Ishikawa (cell line): ENCODE measurements at regions not wholly inside any gene's neighbourhood (a gene's known extent, or its start where the extent isn't known, plus 50 kb on each side); places are given as distances from the start of the nearest gene placed in this dataset.

Source experiments
- CREB1 ChIP-seq: IDR thresholded peaks from 2 replicates; pipeline ENCODE4 v1.6.1; 2012; ENCODE audit warnings: low read depth
- EP300 ChIP-seq: IDR thresholded peaks from 2 replicates; pipeline ENCODE4 v1.6.1; 2012; ENCODE audit warnings: borderline replicate concordance
- NFIC ChIP-seq: IDR thresholded peaks from 2 replicates; pipeline ENCODE4 v1.6.1; 2012
- RAD21 ChIP-seq: IDR thresholded peaks from 2 replicates; pipeline ENCODE4 v1.6.1; 2012; ENCODE audit warnings: low read depth
- TAF1 ChIP-seq: IDR thresholded peaks from 2 replicates; pipeline ENCODE4 v1.6.1; 2012; ENCODE audit warnings: low read depth, mild to moderate bottlenecking
- TF ChIP-seq, protein P1 (sequence below): IDR thresholded peaks from 2 replicates; pipeline ENCODE4 v1.6.1; 2012; ENCODE audit warnings: low read depth, mild to moderate bottlenecking
- TF ChIP-seq, protein P2 (sequence below): IDR thresholded peaks from 2 replicates; pipeline ENCODE4 v1.6.1; 2012
- TF ChIP-seq, protein P3 (sequence below): IDR thresholded peaks from 2 replicates; pipeline ENCODE4 v1.6.1; 2012

DNA sequence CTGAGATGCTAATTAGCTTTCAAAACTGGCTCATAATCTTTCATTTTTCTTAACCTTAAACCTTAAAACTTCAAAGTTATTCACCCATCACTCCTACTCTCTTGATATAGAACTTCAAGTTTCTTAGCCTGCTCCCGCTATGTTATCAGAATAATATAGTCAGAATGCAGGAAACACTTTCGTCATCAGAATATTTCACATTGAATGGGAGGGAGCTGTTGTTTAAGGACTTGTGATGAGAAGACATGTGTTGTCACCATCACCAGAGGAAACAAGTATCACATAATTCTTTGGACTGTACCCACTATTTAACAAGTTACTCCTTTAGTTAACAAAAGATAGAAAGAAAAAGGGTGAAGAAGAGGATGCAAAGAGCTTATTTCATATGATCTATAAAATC, 65.0 kb upstream of the FNDC3A start:
- TF ChIP-seq EP300 (no peak), NFIC (no peak), CREB1 (no peak), TAF1 (no peak), RAD21 (no peak)
- TF ChIP-seq, protein P1, sequence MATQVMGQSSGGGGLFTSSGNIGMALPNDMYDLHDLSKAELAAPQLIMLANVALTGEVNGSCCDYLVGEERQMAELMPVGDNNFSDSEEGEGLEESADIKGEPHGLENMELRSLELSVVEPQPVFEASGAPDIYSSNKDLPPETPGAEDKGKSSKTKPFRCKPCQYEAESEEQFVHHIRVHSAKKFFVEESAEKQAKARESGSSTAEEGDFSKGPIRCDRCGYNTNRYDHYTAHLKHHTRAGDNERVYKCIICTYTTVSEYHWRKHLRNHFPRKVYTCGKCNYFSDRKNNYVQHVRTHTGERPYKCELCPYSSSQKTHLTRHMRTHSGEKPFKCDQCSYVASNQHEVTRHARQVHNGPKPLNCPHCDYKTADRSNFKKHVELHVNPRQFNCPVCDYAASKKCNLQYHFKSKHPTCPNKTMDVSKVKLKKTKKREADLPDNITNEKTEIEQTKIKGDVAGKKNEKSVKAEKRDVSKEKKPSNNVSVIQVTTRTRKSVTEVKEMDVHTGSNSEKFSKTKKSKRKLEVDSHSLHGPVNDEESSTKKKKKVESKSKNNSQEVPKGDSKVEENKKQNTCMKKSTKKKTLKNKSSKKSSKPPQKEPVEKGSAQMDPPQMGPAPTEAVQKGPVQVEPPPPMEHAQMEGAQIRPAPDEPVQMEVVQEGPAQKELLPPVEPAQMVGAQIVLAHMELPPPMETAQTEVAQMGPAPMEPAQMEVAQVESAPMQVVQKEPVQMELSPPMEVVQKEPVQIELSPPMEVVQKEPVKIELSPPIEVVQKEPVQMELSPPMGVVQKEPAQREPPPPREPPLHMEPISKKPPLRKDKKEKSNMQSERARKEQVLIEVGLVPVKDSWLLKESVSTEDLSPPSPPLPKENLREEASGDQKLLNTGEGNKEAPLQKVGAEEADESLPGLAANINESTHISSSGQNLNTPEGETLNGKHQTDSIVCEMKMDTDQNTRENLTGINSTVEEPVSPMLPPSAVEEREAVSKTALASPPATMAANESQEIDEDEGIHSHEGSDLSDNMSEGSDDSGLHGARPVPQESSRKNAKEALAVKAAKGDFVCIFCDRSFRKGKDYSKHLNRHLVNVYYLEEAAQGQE: no peak
- TF ChIP-seq, protein P2, sequence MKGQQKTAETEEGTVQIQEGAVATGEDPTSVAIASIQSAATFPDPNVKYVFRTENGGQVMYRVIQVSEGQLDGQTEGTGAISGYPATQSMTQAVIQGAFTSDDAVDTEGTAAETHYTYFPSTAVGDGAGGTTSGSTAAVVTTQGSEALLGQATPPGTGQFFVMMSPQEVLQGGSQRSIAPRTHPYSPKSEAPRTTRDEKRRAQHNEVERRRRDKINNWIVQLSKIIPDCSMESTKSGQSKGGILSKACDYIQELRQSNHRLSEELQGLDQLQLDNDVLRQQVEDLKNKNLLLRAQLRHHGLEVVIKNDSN: no peak
- TF ChIP-seq, protein P3, sequence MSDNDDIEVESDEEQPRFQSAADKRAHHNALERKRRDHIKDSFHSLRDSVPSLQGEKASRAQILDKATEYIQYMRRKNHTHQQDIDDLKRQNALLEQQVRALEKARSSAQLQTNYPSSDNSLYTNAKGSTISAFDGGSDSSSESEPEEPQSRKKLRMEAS: no peak
